ENCODE measurements at regions not wholly inside any gene's neighbourhood (a gene's known extent, or its start where the extent isn't known, plus 50 kb on each side); places are given as distances from the start of the nearest gene placed in this dataset.

- POLR2A ChIA-PET, result no interaction called here
- RAD21 ChIA-PET (ENCODE audit: unreplicated experiment), result no interaction called here
- no peak overlapping the region for H3K4me2 ChIP-seq (ENCODE audit: control insufficient read depth, insufficient read depth)
- FAIRE-seq, result no peak
- BruUV-seq (replicated peaks), result no TSS peak
- no peaks in the 10 kb centered on the region for H3K79me2 ChIP-seq (ENCODE audit: control insufficient read depth, insufficient read depth, low read length)
- CTCF ChIA-PET, result no interaction called here
- H3K9me3 ChIP-seq (replicated peaks; ENCODE audit: control insufficient read depth, insufficient read depth, low read length), result no peaks in the 10 kb centered on the region
- no peak for DNase-seq (ENCODE audit: low read depth, low spot score)
- H2AFZ ChIP-seq (ENCODE audit: control insufficient read depth, low read depth, low read length), result no peak overlapping the region
- no peak overlapping the region for H3K9ac ChIP-seq (ENCODE audit: control insufficient read depth, insufficient read depth, low read length)
- no peak overlapping the region for H3K27ac ChIP-seq (ENCODE audit: control insufficient read depth, insufficient read depth)
- H3K36me3 ChIP-seq (ENCODE audit: control insufficient read depth in 2 of 2, insufficient read depth in 2 of 2, low read length in 1 of 2), result no peaks in the 10 kb centered on the region
- no peak for TF ChIP-seq SUZ12 (IDR thresholded peaks at IDR 0.05; ENCODE audit: unreplicated experiment)
- TF ChIP-seq SRF (IDR thresholded peaks at IDR 0.05; ENCODE audit: low read depth in 2 of 2, low read length in 2 of 2), result no peak
- no peak for TF ChIP-seq FOS (IDR thresholded peaks at IDR 0.05; ENCODE audit: borderline replicate concordance, extremely low read depth, insufficient read length)
- TF ChIP-seq POU2F2 (IDR thresholded peaks at IDR 0.05; ENCODE audit: borderline replicate concordance, low read depth, low read length), result no peak
- TF ChIP-seq FOXM1 (IDR thresholded peaks at IDR 0.05; ENCODE audit: low read depth, low read length), result no peak
- TF ChIP-seq POLR2A (IDR thresholded peaks at IDR 0.05; ENCODE audit: low read depth, low read length), result no peak
- TF ChIP-seq MTA2 (IDR thresholded peaks at IDR 0.05; ENCODE audit: low read depth), result no peak
- no peak for TF ChIP-seq TAF1 (IDR thresholded peaks at IDR 0.05; ENCODE audit: borderline replicate concordance, low read depth, low read length)
- TF ChIP-seq CREM (IDR thresholded peaks at IDR 0.05; ENCODE audit: low read depth), result no peak
- TF ChIP-seq SMARCA5 (IDR thresholded peaks at IDR 0.05), result no peak
- TF ChIP-seq RBBP5 (conservative IDR thresholded peaks at IDR 0.05), result no peak
- no peak for TF ChIP-seq BCL3 (IDR thresholded peaks at IDR 0.05; ENCODE audit: borderline replicate concordance, insufficient read depth, low read depth, low read length, poor library complexity, severe bottlenecking)
- no peak for TF ChIP-seq ATF3 (IDR thresholded peaks at IDR 0.05; ENCODE audit: borderline replicate concordance, extremely low read depth, low read depth, low read length)
- TF ChIP-seq RELA (IDR thresholded peaks at IDR 0.05; ENCODE audit: borderline replicate concordance, partially characterized antibody), result no peak
- TF ChIP-seq BHLHE40 (IDR thresholded peaks at IDR 0.05; ENCODE audit: borderline replicate concordance in 1 of 2, low read depth in 2 of 2, low read length in 1 of 2), result no peak
- no peak for TF ChIP-seq PML (IDR thresholded peaks at IDR 0.05; ENCODE audit: low read length)
- TF ChIP-seq HDGF (IDR thresholded peaks at IDR 0.05), result no peak
- no peak for TF ChIP-seq MTA3 (IDR thresholded peaks at IDR 0.05; ENCODE audit: borderline replicate concordance, low read length)
- 14% methylated on average over 3 of the region's 3 CpGs for WGBS (ENCODE audit: insufficient coverage, insufficient replicate concordance, low lambda C conversion rate, missing lambda C conversion rate)
- no peak overlapping the region for H3K4me3 ChIP-seq
- no peaks in the 10 kb centered on the region for H3K4me1 ChIP-seq (ENCODE audit: control insufficient read depth, insufficient read depth, low read length)
- SMC1A ChIA-PET (ENCODE audit: uncharacterized antibody, unreplicated experiment), result interaction anchor here (1.2 kb wide), 1 partner anchor 15 kb away, joined by 4 read pairs; no protein-coding TSS in a partner anchor
- no peaks in the 10 kb centered on the region for H3K27me3 ChIP-seq (replicated peaks in 1 of 2; ENCODE audit: control insufficient read depth in 2 of 2, insufficient read depth in 2 of 2, low read length in 1 of 2)
- intact Hi-C loops (cut with micrococcal nuclease; ENCODE audit: unreplicated experiment), result no loop called here
- no peak for ATAC-seq
- no peaks in the 10 kb centered on the region for H4K20me1 ChIP-seq (ENCODE audit: control insufficient read depth, insufficient read depth)
- in situ Hi-C loops (cut with MboI), result no loop called here
These were observed 662.1 kb upstream of the ID4 start for GRCh38 chr6:19175023-19175422.

All from GM12878 (cell line).